ENCODE measurements at regions not wholly inside any gene's neighbourhood (a gene's known extent, or its start where the extent isn't known, plus 50 kb on each side); places are given as distances from the start of the nearest gene placed in this dataset.

- no peak for DNase-seq
Measured at GRCh38 chr5:147169901-147170300, 64.9 kb upstream of the STK32A start.

GRCh38 chr5:147170603-147171002, 64.2 kb upstream of the STK32A start:
- DNase-seq = no peak

- DNase-seq = no peak
Measured at GRCh38 chr5:147174671-147175265, 60.1 kb upstream of the STK32A start.

- DNase-seq = no peak
Measured at GRCh38 chr5:147175516-147176097, 59.2 kb upstream of the STK32A start.

- no peak for DNase-seq
Measured at GRCh38 chr5:147176422-147176821, 58.4 kb upstream of the STK32A start.

GRCh38 chr5:147177125-147177840, 57.5 kb upstream of the STK32A start:
- no peak for DNase-seq

GRCh38 chr5:147179562-147180147, 55.2 kb upstream of the STK32A start:
- no peak for DNase-seq

GRCh38 chr5:147180751-147181150, 54.1 kb upstream of the STK32A start:
- no peak for DNase-seq
